NT2/D1 (cell line): ENCODE measurements at regions not wholly inside any gene's neighbourhood (a gene's known extent, or its start where the extent isn't known, plus 50 kb on each side); places are given as distances from the start of the nearest gene placed in this dataset.

Experiments
- SUZ12 ChIP-seq: IDR thresholded peaks from 2 replicates; pipeline ENCODE4 v1.6.1; 2011; ENCODE audit not compliant: insufficient read length, insufficient read depth; ENCODE audit errors: extremely low read depth
- YY1 ChIP-seq: IDR thresholded peaks from 2 replicates; pipeline ENCODE4 v1.6.1; 2011; ENCODE audit not compliant: insufficient read length, insufficient read depth
- ZNF274 ChIP-seq: IDR thresholded peaks from 2 replicates; pipeline ENCODE4 v1.6.1; 2011; ENCODE audit warnings: mild to moderate bottlenecking, low read depth, low read length

DNA sequence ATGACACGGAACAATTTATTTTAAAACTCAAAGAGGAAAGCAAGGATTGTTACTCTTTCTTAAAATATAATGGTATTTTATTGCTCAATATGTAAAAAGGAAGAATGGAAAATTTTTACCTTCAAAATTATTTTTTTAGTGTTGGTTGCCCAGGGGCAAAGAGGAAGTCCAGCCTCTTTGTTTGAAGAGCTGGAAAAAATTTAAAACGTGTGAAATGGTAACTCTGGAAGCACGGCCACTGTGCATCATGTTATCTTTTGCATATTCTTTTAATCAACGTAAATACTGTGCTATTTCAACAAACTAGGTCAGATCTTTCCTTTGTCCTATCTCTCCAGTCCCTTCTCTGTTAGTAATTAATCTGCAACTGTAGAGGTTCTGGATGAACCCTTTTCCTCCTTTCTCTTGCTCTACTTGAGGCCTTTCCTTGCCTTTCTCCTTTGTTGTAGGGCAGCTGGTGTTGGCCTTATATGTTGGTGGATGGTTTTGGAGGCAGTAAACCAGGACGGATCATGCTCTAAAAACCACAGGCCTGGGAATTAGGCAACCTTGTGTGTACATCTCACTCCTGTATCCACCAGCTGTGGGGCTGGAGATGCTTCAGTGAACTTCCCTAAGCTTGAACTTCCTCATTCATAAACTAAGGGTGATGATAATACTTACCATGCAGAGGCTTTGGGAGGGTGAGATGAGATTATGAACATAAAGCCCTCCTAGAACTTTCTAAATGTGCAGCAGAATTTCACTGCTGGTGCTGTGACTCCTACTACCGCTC, 143.3 kb downstream of the PRL start:
- no peak for TF ChIP-seq YY1
- no peak for TF ChIP-seq SUZ12
- no peak for TF ChIP-seq ZNF274
